BE2C (cell line): ENCODE measurements at regions not wholly inside any gene's neighbourhood (a gene's known extent, or its start where the extent isn't known, plus 50 kb on each side); places are given as distances from the start of the nearest gene placed in this dataset.
"Not testable (repeated sequence)": the region's sequence is repeated elsewhere in the genome, so short reads cannot be mapped to it uniquely, and the experiment has no call there.

Source experiments
- DNase-seq: peaks from one replicate; pipeline ENCODE4 v3.0.0-alpha.2; 2020
- H3K27me3 ChIP-seq: fragments of 250-450 bp; sonication (Bioruptor Pico); 2 replicates; pipeline ENCODE4 v1.5.1; 2020; ENCODE audit warnings: mild to moderate bottlenecking
- H3K36me3 ChIP-seq: fragments of 250-450 bp; sonication (Bioruptor Pico); 2 replicates; pipeline ENCODE4 v1.5.1; 2020; ENCODE audit warnings: mild to moderate bottlenecking
- H3K4me1 ChIP-seq: fragments of 250-450 bp; sonication (Bioruptor Pico); 2 replicates; pipeline ENCODE4 v1.5.1; 2020
- H3K4me3 ChIP-seq: 2 replicates; pipeline ENCODE4 v1.5.1; 2011; ENCODE audit warnings: low read depth, low read length
- H3K9me3 ChIP-seq: fragments of 250-450 bp; sonication (Bioruptor Pico); 2 replicates; pipeline ENCODE4 v1.5.1; 2020
- TF ChIP-seq, protein P1 (sequence below): IDR thresholded peaks from 2 replicates; pipeline ENCODE4 v1.5.1; 2012; ENCODE audit warnings: mild to moderate bottlenecking, low read depth, low read length

- Histone ChIP-seq H3K36me3 (no peaks in the 10 kb centered on the region), H3K4me3 (no peak overlapping the region), H3K9me3 (no peaks in the 10 kb centered on the region), H3K4me1 (no peaks in the 10 kb centered on the region), H3K27me3 (no peaks in the 10 kb centered on the region)
- TF ChIP-seq, protein P1, sequence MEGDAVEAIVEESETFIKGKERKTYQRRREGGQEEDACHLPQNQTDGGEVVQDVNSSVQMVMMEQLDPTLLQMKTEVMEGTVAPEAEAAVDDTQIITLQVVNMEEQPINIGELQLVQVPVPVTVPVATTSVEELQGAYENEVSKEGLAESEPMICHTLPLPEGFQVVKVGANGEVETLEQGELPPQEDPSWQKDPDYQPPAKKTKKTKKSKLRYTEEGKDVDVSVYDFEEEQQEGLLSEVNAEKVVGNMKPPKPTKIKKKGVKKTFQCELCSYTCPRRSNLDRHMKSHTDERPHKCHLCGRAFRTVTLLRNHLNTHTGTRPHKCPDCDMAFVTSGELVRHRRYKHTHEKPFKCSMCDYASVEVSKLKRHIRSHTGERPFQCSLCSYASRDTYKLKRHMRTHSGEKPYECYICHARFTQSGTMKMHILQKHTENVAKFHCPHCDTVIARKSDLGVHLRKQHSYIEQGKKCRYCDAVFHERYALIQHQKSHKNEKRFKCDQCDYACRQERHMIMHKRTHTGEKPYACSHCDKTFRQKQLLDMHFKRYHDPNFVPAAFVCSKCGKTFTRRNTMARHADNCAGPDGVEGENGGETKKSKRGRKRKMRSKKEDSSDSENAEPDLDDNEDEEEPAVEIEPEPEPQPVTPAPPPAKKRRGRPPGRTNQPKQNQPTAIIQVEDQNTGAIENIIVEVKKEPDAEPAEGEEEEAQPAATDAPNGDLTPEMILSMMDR = no peak
- no peak for DNase-seq
Measured at GRCh38 chr1:217989510-217989909, 295.6 kb upstream of the RRP15 start.

GRCh38 chr1:217993439-217993838 lies 291.7 kb upstream of the RRP15 start:
- no peaks in the 10 kb centered on the region for H3K27me3 ChIP-seq
- TF ChIP-seq, protein P1 = no peak
- no peaks in the 10 kb centered on the region for H3K4me1 ChIP-seq
- H3K36me3 ChIP-seq = no peaks in the 10 kb centered on the region
- no peak for DNase-seq
- H3K9me3 ChIP-seq = no peaks in the 10 kb centered on the region
- no peak overlapping the region for H3K4me3 ChIP-seq

DNA sequence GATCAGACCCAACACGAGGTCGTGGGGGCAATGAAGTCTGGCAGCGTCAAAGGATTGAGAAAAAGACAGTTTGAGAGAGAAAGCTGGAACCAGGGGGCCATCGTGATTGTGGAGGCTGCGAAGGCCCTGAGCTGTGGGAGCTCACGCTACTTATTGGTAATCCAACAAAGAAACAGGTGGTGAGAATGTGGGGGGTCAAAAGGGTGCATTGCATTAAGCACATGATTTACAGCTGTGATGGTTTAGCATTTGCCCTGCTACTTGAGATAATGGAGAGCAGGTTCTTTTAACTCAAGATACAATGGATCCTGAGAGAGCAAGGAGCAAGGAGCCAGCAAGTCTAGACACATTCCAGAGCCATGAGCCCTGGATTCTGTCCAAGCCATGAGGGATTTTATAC lies 276.8 kb upstream of the RRP15 start:
- H3K36me3 ChIP-seq, H3K4me1 ChIP-seq, H3K27me3 ChIP-seq, H3K4me3 ChIP-seq, DNase-seq, H3K9me3 ChIP-seq: not testable (repeated sequence)

GRCh38 chr1:218015106-218015505 lies 270.0 kb upstream of the RRP15 start:
- not testable (repeated sequence) for H3K27me3 ChIP-seq, H3K4me1 ChIP-seq, DNase-seq, H3K9me3 ChIP-seq, H3K4me3 ChIP-seq, H3K36me3 ChIP-seq

GRCh38 chr1:218024211-218024720 lies 260.8 kb upstream of the RRP15 start:
- no peaks in the 10 kb centered on the region for H3K4me1 ChIP-seq
- DNase-seq = no peak
- no peaks in the 10 kb centered on the region for H3K9me3 ChIP-seq
- no peaks in the 10 kb centered on the region for H3K36me3 ChIP-seq
- no peaks in the 10 kb centered on the region for H3K27me3 ChIP-seq
- TF ChIP-seq, protein P1 = no peak
- H3K4me3 ChIP-seq = no peak overlapping the region

DNA sequence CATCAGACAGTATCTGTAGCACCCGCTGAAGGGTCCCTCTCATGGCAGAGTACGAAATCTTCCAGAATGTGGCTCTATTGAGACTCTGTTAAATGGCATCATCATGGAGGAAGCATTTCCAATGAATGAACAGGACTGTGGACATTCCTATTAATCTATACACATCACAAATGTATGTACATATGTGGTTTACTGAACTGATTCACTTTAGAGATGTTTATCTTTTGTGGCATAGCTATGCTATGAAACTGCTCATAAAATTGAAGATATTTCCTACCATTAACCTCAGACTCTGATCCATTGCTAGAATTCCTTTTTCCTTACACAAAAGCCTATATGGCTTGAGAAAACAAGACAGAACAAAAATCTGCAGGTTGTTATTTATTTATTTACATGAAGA lies 259.6 kb upstream of the RRP15 start:
- Histone ChIP-seq H3K9me3 (no peaks in the 10 kb centered on the region), H3K4me3 (no peak overlapping the region), H3K36me3 (no peaks in the 10 kb centered on the region), H3K27me3 (no peaks in the 10 kb centered on the region), H3K4me1 (no peaks in the 10 kb centered on the region)
- DNase-seq = no peak
- TF ChIP-seq, protein P1 = no peak

GRCh38 chr1:218027152-218027551 lies 257.9 kb upstream of the RRP15 start:
- Histone ChIP-seq H3K36me3 (no peaks in the 10 kb centered on the region), H3K9me3 (no peaks in the 10 kb centered on the region), H3K27me3 (no peaks in the 10 kb centered on the region), H3K4me1 (no peaks in the 10 kb centered on the region), H3K4me3 (no peak overlapping the region)
- no peak for DNase-seq
- TF ChIP-seq, protein P1 = no peak
